CD4-positive, alpha-beta T cell treated with Interleukin-4 for 1 hour (primary cell): ENCODE measurements at regions not wholly inside any gene's neighbourhood (a gene's known extent, or its start where the extent isn't known, plus 50 kb on each side); places are given as distances from the start of the nearest gene placed in this dataset.
A peak's percentile ranks its signal among the peaks of the same experiment; 100 is the strongest.

Experiments used
- DNase-seq, 2 donors: peaks; one replicate each; pipeline ENCODE4 v3.0.0-alpha.2; 2020 to 2022

- DNase-seq: no peak
Observed at GRCh38 chr14:96931751-96932150, 134.6 kb downstream of the VRK1 start.

- DNase-seq: no peak
Observed at GRCh38 chr14:96934638-96935330, 137.6 kb downstream of the VRK1 start.

DNA sequence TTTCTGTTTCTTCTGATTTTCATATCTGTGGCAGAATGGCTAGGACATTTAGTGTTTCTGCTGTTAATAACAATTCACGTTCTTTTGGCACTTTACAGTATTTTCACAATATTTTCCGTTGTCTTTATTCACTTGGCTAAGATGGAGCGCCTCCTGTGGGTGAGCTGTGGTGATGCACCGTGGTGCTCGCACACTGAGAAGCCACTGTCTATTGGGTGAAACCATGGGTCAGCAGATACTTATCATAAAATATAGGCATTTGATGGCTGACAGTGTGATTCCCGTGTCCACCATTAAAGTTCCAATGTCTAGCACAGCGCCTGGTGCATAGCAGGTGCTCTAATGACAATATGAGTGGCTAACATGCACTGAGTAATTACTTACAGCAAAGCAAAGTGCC is 141.8 kb downstream of the VRK1 start:
- no peak for DNase-seq

GRCh38 chr14:96940009-96940408 is 142.8 kb downstream of the VRK1 start:
- DNase-seq: no peak

DNA sequence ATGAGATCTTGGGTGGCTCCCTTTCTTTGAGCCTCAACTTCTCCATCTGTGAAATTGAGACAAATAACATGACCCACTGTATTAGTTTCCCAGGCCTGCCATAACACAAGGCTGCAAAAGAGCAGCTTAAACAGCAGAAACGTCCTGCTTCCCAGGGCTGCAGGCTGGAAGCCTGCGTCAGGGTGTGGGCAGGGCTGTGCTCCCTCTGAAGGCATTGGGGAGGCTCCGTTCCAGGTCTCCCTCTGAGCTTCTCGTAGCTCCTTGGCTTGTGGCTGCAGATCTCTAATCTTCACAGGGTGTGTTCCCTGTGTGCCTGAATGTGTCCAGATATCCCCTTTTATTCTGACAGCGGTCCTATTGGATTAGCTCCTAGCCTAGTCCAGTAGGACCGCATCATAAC is 147.1 kb downstream of the VRK1 start:
- DNase-seq: no peak

DNA sequence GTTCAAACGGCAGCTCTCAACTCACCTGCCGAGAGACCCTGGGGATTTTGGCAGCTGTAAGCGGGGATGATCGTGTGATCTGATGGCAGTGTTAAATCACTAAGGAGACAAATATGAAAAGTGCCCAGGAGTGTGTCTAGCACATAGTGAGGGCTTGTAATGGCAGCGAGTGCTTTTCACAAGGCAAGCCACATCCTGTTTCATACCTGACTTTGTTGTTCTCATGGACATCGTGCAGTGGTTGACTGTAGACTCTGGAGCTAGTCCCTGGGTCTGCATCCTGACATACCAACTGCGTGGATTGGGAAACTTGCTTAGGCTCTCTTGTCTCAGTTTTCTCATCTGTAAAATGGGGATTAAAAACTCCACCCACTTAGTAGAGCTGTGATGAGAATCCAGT is 148.5 kb downstream of the VRK1 start:
- DNase-seq: no peak

- no peak for DNase-seq
Observed at GRCh38 chr14:96949594-96949993, 152.4 kb downstream of the VRK1 start.

- no peak for DNase-seq
Observed at GRCh38 chr14:96951511-96951910, 154.3 kb downstream of the VRK1 start.

DNA sequence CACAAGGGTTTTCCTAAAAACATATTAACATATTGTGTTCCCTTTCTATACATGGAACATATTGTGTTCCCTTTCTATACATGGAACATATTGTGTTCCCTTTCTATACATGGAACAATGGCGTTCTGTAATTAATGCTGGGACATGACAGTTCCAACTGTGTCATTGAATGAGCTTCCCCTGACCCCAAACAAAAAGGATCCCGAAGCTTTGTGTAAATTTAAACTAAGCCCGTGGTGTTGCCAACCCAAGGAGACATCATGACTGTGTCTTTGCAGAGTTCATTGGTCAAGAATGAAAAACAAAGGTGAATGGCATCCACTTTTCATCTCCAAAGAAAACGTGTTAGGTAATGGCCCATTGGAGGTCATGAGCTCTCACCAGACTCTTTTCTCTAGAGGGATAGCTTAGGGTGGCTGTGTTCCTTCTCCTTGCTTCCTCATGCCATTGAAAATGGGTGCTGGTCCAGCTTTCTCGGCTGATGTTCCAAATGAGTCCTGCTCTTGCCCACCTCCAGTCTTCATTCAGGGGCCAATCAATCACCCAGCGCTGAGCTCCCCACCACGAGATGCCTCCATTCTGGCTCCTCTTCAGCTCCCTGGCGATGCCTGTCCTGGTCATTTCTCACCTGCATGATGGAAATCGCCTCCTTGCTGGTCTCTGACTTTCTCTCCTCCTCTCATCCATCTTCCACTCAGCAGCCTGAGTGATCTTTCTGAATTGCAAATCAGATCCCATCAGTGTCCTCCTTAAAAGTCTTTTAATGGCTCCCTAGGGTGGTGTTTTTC is 156.1 kb downstream of the VRK1 start:
- no peak for DNase-seq

DNA sequence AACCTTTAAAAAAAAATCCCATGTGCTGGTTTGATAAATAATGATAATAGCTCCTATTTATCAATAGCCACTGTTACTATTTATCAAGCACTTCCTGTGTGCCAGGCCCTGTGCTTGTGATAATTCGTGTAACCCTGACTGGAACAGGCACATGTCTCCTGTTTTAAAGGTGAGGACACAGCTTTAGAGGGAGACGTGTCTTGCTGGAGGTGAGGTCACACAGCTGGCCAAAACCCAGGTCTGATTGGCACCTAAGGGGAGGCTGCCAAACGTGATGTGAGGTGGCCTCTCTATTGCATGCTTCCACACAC is 156.6 kb downstream of the VRK1 start:
- DNase-seq: no peak

GRCh38 chr14:96956464-96957239 is 159.5 kb downstream of the VRK1 start:
- DNase-seq: no peak

GRCh38 chr14:96958057-96958456 is 160.9 kb downstream of the VRK1 start:
- no peak for DNase-seq

- no peak for DNase-seq
Observed at GRCh38 chr14:96959992-96960391, 162.8 kb downstream of the VRK1 start.

DNA sequence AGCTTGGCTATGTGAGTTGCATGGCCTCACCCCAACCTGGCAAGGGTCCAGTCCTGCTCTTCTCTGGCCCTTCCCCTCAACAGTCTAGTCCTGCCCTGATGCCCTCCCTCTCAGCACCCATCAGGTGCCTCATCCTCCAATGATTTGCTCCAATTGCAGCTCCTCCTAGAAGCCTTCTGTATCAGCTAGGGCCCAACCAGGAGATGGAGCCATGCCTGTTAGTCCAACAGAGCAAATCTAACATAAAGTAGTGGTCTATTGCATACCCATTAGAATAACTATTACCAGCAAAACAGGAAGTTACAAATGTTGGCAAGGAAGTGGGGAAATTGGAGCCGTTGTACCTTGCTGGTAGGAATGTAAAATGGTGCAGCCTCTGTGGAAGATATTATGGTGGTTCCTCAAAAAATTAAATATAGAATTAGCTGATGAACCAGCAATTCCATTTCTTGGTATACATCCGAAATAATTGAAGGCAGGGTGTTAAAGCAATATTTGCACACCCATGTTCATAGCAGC is 163.5 kb downstream of the VRK1 start:
- no peak for DNase-seq

GRCh38 chr14:96961895-96962294 is 164.7 kb downstream of the VRK1 start:
- no peak for DNase-seq

DNA sequence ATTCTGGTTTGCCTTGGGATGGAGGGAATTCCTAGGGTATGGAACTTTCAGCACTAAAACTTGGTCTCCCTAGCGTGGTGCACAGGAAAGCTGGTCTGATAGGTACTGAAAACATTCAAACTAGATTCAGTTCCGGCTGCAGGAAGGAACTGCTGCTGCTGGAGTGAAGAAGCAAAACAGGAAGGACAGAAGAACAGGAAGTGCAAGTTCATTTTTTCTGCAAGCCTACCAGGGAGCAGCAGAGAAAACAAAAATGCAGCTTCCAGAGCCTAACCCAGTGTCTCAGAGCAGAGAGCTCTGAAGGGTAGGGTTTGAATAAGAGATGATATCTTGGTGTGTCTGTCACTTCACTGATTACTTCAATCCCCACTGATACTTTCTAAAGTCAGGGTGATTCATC is 165.2 kb downstream of the VRK1 start:
- peak; percentile 47 to 54 for DNase-seq

DNA sequence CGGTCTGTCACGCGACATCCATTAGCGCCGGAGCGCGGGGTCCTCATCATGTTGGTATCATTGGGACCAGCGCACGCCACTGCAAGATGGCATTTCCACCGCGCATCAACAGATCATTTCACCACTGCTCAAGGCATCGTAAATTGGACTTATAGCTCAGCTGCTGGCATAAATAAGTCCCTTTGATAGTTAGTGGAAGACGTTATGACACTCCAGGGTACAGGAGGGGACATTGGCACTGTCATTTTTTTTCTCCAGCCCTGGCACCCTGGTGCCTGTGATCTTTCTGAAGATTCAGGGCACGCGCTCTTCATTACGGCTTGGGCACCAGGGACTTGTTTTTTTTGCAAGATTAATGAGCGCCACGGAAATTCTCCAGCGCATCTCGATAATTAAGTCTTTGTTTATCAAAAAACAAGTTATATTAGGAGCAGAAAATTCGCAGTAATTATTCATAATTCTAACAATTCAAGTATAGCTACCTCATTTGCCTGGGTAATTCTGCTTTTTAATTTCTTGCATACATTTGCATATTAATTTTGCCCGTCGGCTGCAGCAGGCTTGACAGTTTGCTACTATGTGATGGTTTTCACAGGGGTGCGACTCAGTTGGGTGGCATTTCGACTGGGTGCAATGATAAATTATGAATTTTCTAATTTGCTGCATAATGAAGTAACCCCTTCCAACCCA is 167.7 kb downstream of the VRK1 start:
- no peak for DNase-seq

GRCh38 chr14:96965885-96966595 is 168.9 kb downstream of the VRK1 start:
- DNase-seq: no peak

- no peak for DNase-seq
Observed at GRCh38 chr14:96975116-96975515, 177.9 kb downstream of the VRK1 start.

GRCh38 chr14:96978525-96979272 is 181.5 kb downstream of the VRK1 start:
- DNase-seq: no peak

GRCh38 chr14:96979611-96980074 is 182.5 kb downstream of the VRK1 start:
- DNase-seq: no peak

- DNase-seq: no peak
Observed at GRCh38 chr14:96980835-96981234, 183.7 kb downstream of the VRK1 start.
